ENCODE measurements at regions not wholly inside any gene's neighbourhood (a gene's known extent, or its start where the extent isn't known, plus 50 kb on each side); places are given as distances from the start of the nearest gene placed in this dataset.

GRCh38 chrX:137430984-137431475, 134.9 kb upstream of the ZIC3 start:
- TF ChIP-seq CTCF (IDR thresholded peaks at IDR 0.05; ENCODE audit: poor library complexity), result no peak
- no peak for TF ChIP-seq EZH2phosphoT487 (IDR thresholded peaks at IDR 0.05; ENCODE audit: low read depth, severe bottlenecking, unreplicated experiment)
